Right cardiac atrium (tissue), 5 donors: ENCODE measurements at regions not wholly inside any gene's neighbourhood (a gene's known extent, or its start where the extent isn't known, plus 50 kb on each side); places are given as distances from the start of the nearest gene placed in this dataset.
A peak's percentile ranks its signal among the peaks of the same experiment; 100 is the strongest.
"Not testable (repeated sequence)": the region's sequence is repeated elsewhere in the genome, so short reads cannot be mapped to it uniquely, and the experiment has no call there.

Experiments used
- ATAC-seq, 2 donors: fragments of 200-7000 bp; cut with Tn5 transposase; one replicate each; pipeline versions ENCODE4 v1.8.0 to v1.9.1; 2020; ENCODE audit warnings: moderate library complexity in 2 of 2, mild to moderate bottlenecking in 1 of 2
- DNase-seq, 3 donors: peaks; one replicate each; pipeline ENCODE4 v3.0.0-alpha.2; 2020
- H3K27ac ChIP-seq: one replicate; pipeline ENCODE4 v1.5.1; 2013; ENCODE audit warnings: mild to moderate bottlenecking, low read length, control low read depth, moderate library complexity
- H3K27me3 ChIP-seq: one replicate; pipeline ENCODE4 v1.6.1; 2013; ENCODE audit not compliant: control insufficient read depth, insufficient read depth
- H3K4me1 ChIP-seq: one replicate; pipeline ENCODE4 v1.6.1; 2013; ENCODE audit warnings: low read length; ENCODE audit not compliant: control insufficient read depth, insufficient read depth
- H3K4me3 ChIP-seq: one replicate; pipeline ENCODE4 v1.5.1; 2013; ENCODE audit warnings: low read length, control low read depth
- H3K9me3 ChIP-seq: one replicate; pipeline ENCODE4 v1.6.1; 2013; ENCODE audit warnings: low read length; ENCODE audit not compliant: control insufficient read depth
- WGBS: extraction: QIAGEN DNeasy Blood & Tissue Kit; methylation state at CpG from one replicate; pipeline ENCODE4 v1.1.7; 2013; 5-methylcytosine and 5-hydroxymethylcytosine counted together
- intact Hi-C, 4 donors: fragments of 100-400 bp; cut with DNase I; formaldehyde crosslinking; loops; one replicate each; pipeline versions ENCODE4 v1.11.0 to v1.14.0; 2022 to 2023
- donor health status: healthy with polysubstance abuse.
- donor health status: DM: no; HTN: yes; CAD: no.
- donor health status: DM: no; HTN: no; CAD: no.
- donor health status: DM: no; HTN: yes; CAD: no; lungs with severe emphysema.
- donor health status: DM: yes; HTN: yes; CAD: no.

GRCh38 chr11:21794306-21794705 is 398.6 kb upstream of the ANO5 start:
- no peak for ATAC-seq
- DNase-seq: no peak
- H3K27ac ChIP-seq: no peak overlapping the region
- intact Hi-C loops: no loop called here
- no peaks in the 10 kb centered on the region for H3K4me1 ChIP-seq
- no peaks in the 10 kb centered on the region for H3K9me3 ChIP-seq
- H3K27me3 ChIP-seq: no peaks in the 10 kb centered on the region
- WGBS: 91% methylated on average over 2 of the region's 2 CpGs
- no peak overlapping the region for H3K4me3 ChIP-seq

DNA sequence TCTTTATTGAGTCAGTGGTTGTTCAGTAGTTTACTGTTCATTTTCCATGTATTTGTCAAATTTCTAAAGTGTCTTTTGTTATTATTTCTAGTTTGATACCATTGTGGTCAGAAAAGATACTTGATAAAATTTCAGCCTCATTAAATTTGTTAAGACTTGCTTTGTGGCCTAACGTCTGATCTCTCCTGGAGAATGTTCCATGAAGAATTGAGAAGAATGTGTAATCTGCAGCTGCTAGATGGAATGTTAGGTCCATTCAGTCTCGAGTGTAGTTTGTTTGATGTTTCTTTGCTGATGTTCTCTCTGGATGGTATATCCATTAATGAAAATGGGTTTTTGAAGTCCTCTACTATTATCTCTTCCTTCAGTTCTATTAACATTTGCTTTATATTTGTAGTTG is 394.7 kb upstream of the ANO5 start:
- ATAC-seq: no peak
- Histone ChIP-seq H3K27ac (no peak overlapping the region), H3K9me3 (no peaks in the 10 kb centered on the region), H3K27me3 (no peaks in the 10 kb centered on the region), H3K4me1 (no peaks in the 10 kb centered on the region), H3K4me3 (no peak overlapping the region)
- 65% methylated on average over 2 of the region's 2 CpGs for whole genome bisulfite sequencing
- intact Hi-C loops: no loop called here
- no peak for DNase-seq

DNA sequence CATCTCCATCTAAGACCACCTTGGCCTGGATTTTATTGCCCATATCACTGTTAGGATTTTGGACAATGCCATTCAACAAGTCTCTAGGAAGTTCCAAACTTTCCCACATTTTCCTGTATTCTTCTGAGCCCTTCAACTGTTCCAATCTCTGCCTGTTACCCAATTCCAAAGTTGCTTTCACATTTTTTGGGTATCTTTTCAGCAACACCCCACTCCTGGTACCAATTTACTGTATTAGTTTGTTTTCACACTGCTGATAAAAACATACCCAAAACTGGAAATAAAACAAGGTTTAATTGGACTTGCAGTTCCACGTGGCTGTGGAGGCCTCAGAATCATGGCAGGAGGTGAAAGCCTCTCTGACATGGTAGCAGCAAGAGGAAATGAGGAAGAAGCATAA is 388.4 kb upstream of the ANO5 start:
- H3K27ac ChIP-seq, DNase-seq, ATAC-seq, H3K27me3 ChIP-seq, H3K4me3 ChIP-seq, H3K4me1 ChIP-seq, intact Hi-C loops, H3K9me3 ChIP-seq: not testable (repeated sequence)
- 58% methylated on average over 1 of the region's 1 CpG for WGBS

- no peaks in the 10 kb centered on the region for H3K9me3 ChIP-seq
- DNase-seq (no peak), ATAC-seq (no peak)
- WGBS: 48% methylated on average over 1 of the region's 1 CpG
- H3K4me1 ChIP-seq: no peaks in the 10 kb centered on the region
- H3K27me3 ChIP-seq: no peaks in the 10 kb centered on the region
- no peak overlapping the region for H3K27ac ChIP-seq
- no peak overlapping the region for H3K4me3 ChIP-seq
- intact Hi-C loops: no loop called here
Observed at GRCh38 chr11:21806508-21806907, 386.4 kb upstream of the ANO5 start.

DNA sequence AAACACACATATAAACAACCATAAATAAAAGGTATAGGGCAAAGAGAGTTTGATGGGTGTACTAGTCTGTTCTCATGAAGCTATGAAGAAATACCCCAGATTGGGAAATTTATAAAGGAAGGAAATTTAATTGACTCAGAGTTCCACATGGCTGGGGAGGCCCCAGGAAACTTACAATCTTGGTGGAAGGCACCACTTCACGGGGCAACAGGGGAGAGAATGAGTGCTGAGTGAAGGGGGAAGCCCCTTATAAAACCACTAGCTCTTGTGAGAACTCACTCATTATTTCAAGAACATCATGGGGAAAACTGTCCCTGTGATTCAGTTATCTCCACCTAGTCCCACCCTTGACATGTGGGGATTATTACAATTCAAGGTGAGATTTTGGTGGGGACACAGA is 385.9 kb upstream of the ANO5 start:
- DNase-seq (no peak), ATAC-seq (no peak)
- Histone ChIP-seq H3K4me3 (no peak overlapping the region), H3K27ac (no peak overlapping the region), H3K9me3 (no peaks in the 10 kb centered on the region), H3K4me1 (no peaks in the 10 kb centered on the region), H3K27me3 (no peaks in the 10 kb centered on the region)
- WGBS: 61% methylated on average over 1 of the region's 1 CpG
- intact Hi-C loops: no loop called here

DNA sequence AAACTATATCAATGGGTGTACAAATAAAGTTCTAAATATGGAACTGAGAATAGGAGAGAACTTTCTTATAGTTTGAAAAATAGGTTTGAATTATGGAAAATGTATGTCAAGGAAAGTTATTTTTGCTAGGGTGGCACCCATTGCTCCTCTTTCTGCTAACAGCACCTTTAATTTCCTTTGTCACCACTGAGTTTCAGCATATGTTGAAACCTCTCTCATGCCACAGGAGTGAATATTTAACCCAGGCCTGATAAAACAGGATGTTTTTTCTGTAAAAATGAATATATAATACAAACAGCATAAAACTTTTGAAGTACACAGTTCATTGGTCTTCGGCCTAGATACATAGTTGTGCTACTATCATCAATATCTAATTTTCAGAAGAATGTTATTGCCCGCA is 385.5 kb upstream of the ANO5 start:
- intact Hi-C loops: no loop called here
- 45% methylated on average over 2 of the region's 2 CpGs for WGBS
- no peak for ATAC-seq

GRCh38 chr11:21810650-21811049 is 382.2 kb upstream of the ANO5 start:
- WGBS: 66% methylated on average over 7 of the region's 7 CpGs
- ATAC-seq: no peak
- H3K27ac ChIP-seq: no peak overlapping the region
- intact Hi-C loops: no loop called here
- no peak for DNase-seq
- no peaks in the 10 kb centered on the region for H3K27me3 ChIP-seq
- no peaks in the 10 kb centered on the region for H3K9me3 ChIP-seq
- H3K4me1 ChIP-seq: peaks cover 2% of the 10 kb centered on the region
- H3K4me3 ChIP-seq: no peak overlapping the region

More for the DNA sequence above, 385.5 kb upstream of the ANO5 start:
- no peaks in the 10 kb centered on the region for H3K9me3 ChIP-seq
- H3K4me1 ChIP-seq: no peaks in the 10 kb centered on the region
- H3K4me3 ChIP-seq: no peak overlapping the region
- H3K27me3 ChIP-seq: no peaks in the 10 kb centered on the region
- DNase-seq: no peak
- H3K27ac ChIP-seq: no peak overlapping the region

- no peak overlapping the region for H3K4me3 ChIP-seq
- ATAC-seq (peak in 1 of 2 donors; percentile 24), DNase-seq (no peak)
- peaks cover 2% of the 10 kb centered on the region for H3K4me1 ChIP-seq
- no peaks in the 10 kb centered on the region for H3K27me3 ChIP-seq
- intact Hi-C loops: no loop called here
- 47% methylated on average over 4 of the region's 4 CpGs for WGBS
- no peaks in the 10 kb centered on the region for H3K9me3 ChIP-seq
- H3K27ac ChIP-seq: no peak overlapping the region
Observed at GRCh38 chr11:21811572-21811971, 381.3 kb upstream of the ANO5 start.

DNA sequence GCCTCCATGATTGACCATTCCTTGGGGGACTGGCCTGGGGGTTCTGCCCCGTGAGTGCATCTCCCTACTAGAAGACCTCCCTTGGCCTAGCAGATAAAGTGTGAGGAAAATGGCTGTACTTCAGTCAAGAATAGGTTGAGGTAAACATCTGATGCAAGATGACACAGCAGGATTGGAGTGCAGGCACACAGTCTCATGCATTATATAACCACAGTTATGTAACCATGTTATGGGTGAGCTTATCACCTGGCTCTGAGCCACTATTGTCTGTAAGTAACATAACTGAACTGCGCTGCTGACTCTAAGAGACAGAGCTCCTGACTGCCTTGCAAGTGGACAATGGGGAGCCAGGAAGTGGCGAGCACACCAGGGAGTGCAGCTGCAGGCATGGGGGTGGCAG is 378.7 kb upstream of the ANO5 start:
- 65% methylated on average over 3 of the region's 3 CpGs for WGBS
- H3K27ac ChIP-seq: no peak overlapping the region

DNA sequence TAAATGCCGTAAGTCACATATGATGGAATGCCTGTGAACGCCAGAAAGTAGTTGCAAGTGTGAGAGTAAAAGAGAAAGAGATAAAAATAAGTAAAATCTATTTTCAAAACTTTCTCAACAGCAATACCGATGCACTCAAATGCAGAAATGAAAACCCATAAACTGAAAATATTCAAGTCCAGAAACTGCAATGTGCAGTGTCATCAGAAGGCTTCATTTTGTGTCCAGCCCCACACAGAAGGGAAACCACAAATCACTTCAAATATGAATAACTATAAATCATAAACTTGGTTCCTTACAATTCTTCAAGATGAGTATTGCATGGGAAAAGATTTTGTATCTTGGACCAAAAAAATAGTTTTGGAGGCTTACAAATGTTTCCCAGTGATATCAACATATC is 375.2 kb upstream of the ANO5 start:
- WGBS: 89% methylated on average over 3 of the region's 3 CpGs
- intact Hi-C loops: no loop called here

More for the DNA sequence above, 378.7 kb upstream of the ANO5 start:
- ATAC-seq (peak; percentile 68 to 69), DNase-seq (peak in 1 of 3 donors; percentile 37)
- peaks cover 2% of the 10 kb centered on the region for H3K4me1 ChIP-seq
- H3K27me3 ChIP-seq: no peaks in the 10 kb centered on the region
- no peaks in the 10 kb centered on the region for H3K9me3 ChIP-seq
- intact Hi-C loops: no loop called here
- no peak overlapping the region for H3K4me3 ChIP-seq

GRCh38 chr11:21820176-21820575 is 372.7 kb upstream of the ANO5 start:
- H3K4me1 ChIP-seq: no peaks in the 10 kb centered on the region
- H3K27me3 ChIP-seq: no peaks in the 10 kb centered on the region
- ATAC-seq (no peak), DNase-seq (no peak)
- no peak overlapping the region for H3K4me3 ChIP-seq
- H3K9me3 ChIP-seq: no peaks in the 10 kb centered on the region
- no peak overlapping the region for H3K27ac ChIP-seq
- intact Hi-C loops: no loop called here

More for the DNA sequence above, 375.2 kb upstream of the ANO5 start:
- Histone ChIP-seq H3K4me1 (peaks cover 2% of the 10 kb centered on the region), H3K27me3 (no peaks in the 10 kb centered on the region), H3K4me3 (no peak overlapping the region), H3K9me3 (no peaks in the 10 kb centered on the region), H3K27ac (no peak overlapping the region)
- DNase-seq: no peak
- no peak for ATAC-seq

- Histone ChIP-seq H3K4me1 (no peaks in the 10 kb centered on the region), H3K4me3 (no peak overlapping the region), H3K27me3 (no peaks in the 10 kb centered on the region), H3K27ac (no peak overlapping the region), H3K9me3 (no peaks in the 10 kb centered on the region)
- intact Hi-C loops: no loop called here
- DNase-seq: no peak
- 83% methylated on average over 2 of the region's 2 CpGs for WGBS
- ATAC-seq: no peak
Observed at GRCh38 chr11:21825127-21825526, 367.8 kb upstream of the ANO5 start.
